PFSK-1 (cell line): ENCODE measurements at regions not wholly inside any gene's neighbourhood (a gene's known extent, or its start where the extent isn't known, plus 50 kb on each side); places are given as distances from the start of the nearest gene placed in this dataset.

ENCODE experiments used
- FOXP2 ChIP-seq: optimal IDR thresholded peaks from 2 replicates; pipeline ENCODE3; 2011; ENCODE audit warnings: borderline replicate concordance, control low read depth, inconsistent platforms; ENCODE audit not compliant: insufficient read depth; ENCODE audit errors: extremely low read length, extremely low read depth
- POLR2AphosphoS5 ChIP-seq: IDR thresholded peaks from 2 replicates; pipeline ENCODE4 v1.6.1; 2012; ENCODE audit warnings: low read depth, mild to moderate bottlenecking, control low read depth, low read length, moderate library complexity
- SIN3A ChIP-seq: IDR thresholded peaks from 2 replicates; pipeline ENCODE4 v1.6.1; 2012; ENCODE audit warnings: mild to moderate bottlenecking, low read length, moderate library complexity, borderline replicate concordance; ENCODE audit not compliant: insufficient read depth
- TAF1 ChIP-seq: IDR thresholded peaks from 2 replicates; pipeline ENCODE4 v1.6.1; 2012; ENCODE audit warnings: low read length, control low read depth, borderline replicate concordance; ENCODE audit not compliant: insufficient read depth
- TF ChIP-seq, protein P1 (sequence below), 2 experiments: IDR thresholded peaks; 2 replicates each; pipeline versions ENCODE4 v1.6.1 to v1.8.0; 2011 to 2012; ENCODE audit warnings: low read depth in 2 of 2, low read length in 2 of 2, control low read depth in 1 of 2, inconsistent platforms in 1 of 2, mild to moderate bottlenecking in 1 of 2, moderate library complexity in 1 of 2; ENCODE audit not compliant: insufficient read depth in 1 of 2

DNA sequence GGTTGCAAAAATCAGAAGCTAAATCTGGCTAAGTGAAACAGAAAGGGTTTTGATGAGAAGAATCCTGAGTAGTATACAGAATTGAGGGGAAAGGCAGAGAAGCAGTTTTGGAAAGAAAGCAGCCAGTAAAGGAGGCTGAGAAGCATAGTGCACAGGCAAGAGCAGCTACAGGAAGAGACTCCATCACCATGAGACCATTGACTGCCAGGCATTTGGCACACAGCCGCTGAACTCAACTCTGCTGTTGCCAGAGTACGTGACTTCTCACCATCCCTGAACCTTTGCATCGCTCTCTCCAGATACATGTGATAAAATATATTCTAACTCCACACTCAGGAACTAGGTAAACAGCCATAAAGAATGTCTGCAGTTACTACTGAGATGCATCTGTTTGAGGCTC lies 128.3 kb upstream of the C1orf21 start:
- TF ChIP-seq, protein P1, sequence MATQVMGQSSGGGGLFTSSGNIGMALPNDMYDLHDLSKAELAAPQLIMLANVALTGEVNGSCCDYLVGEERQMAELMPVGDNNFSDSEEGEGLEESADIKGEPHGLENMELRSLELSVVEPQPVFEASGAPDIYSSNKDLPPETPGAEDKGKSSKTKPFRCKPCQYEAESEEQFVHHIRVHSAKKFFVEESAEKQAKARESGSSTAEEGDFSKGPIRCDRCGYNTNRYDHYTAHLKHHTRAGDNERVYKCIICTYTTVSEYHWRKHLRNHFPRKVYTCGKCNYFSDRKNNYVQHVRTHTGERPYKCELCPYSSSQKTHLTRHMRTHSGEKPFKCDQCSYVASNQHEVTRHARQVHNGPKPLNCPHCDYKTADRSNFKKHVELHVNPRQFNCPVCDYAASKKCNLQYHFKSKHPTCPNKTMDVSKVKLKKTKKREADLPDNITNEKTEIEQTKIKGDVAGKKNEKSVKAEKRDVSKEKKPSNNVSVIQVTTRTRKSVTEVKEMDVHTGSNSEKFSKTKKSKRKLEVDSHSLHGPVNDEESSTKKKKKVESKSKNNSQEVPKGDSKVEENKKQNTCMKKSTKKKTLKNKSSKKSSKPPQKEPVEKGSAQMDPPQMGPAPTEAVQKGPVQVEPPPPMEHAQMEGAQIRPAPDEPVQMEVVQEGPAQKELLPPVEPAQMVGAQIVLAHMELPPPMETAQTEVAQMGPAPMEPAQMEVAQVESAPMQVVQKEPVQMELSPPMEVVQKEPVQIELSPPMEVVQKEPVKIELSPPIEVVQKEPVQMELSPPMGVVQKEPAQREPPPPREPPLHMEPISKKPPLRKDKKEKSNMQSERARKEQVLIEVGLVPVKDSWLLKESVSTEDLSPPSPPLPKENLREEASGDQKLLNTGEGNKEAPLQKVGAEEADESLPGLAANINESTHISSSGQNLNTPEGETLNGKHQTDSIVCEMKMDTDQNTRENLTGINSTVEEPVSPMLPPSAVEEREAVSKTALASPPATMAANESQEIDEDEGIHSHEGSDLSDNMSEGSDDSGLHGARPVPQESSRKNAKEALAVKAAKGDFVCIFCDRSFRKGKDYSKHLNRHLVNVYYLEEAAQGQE (IDR thresholded peaks at IDR 0.05; ENCODE audit: insufficient read depth in 1 of 2, low read depth in 2 of 2, low read length in 2 of 2) = no peak
- TF ChIP-seq FOXP2 (no peak), TAF1 (no peak), POLR2AphosphoS5 (no peak), SIN3A (no peak)

- TF ChIP-seq POLR2AphosphoS5 (no peak), TAF1 (no peak), SIN3A (no peak), FOXP2 (no peak)
- TF ChIP-seq, protein P1 (IDR thresholded peaks at IDR 0.05; ENCODE audit: insufficient read depth in 1 of 2, low read depth in 2 of 2, low read length in 2 of 2) = no peak
Observed at GRCh38 chr1:184260382-184260781, 126.4 kb upstream of the C1orf21 start.

GRCh38 chr1:184262109-184262508 lies 124.7 kb upstream of the C1orf21 start:
- TF ChIP-seq, protein P1 (IDR thresholded peaks at IDR 0.05; ENCODE audit: insufficient read depth in 1 of 2, low read depth in 2 of 2, low read length in 2 of 2) = no peak
- TF ChIP-seq SIN3A (no peak), TAF1 (no peak), POLR2AphosphoS5 (no peak), FOXP2 (no peak)

DNA sequence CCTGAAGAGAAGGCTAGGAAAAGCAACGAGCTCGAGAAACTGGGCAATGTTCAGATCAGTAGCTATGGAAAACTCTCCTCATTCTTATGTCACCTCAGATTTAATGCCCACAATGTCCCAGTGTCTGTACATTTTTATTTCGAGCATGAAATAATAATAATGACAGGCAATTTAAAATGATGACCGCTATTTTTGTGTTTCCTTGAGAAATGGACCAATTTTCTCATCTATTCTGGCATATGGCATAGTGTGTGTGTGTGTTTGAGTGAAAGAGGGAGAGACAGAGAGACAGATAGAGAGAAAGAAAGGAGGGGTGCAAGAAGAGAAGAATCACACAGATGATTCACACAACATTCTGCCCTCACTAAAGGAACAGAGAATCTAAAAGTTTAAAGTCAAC lies 119.1 kb upstream of the C1orf21 start:
- TF ChIP-seq POLR2AphosphoS5 (no peak), TAF1 (no peak), FOXP2 (no peak), SIN3A (no peak)
- TF ChIP-seq, protein P1 (IDR thresholded peaks at IDR 0.05; ENCODE audit: insufficient read depth in 1 of 2, low read depth in 2 of 2, low read length in 2 of 2) = no peak

DNA sequence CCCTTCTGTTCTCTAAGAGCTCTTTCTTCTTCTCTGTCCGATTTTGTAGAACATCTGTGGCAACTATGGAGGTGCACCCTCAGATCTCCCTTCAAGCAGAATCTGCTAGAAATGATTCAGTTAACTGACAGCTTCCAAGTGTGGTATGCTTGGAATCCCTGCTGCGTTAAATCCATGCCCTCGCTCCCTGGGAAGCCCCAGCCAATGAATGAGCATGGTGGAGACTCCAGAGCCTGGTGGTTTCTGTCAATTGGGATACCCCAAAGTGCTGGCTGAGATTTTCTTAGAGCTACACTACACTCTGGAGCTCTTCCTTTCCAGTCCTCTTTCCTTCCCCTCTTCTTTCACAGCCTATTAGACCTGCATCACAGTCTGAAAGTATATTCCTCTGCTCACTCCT lies 116.3 kb upstream of the C1orf21 start:
- TF ChIP-seq, protein P1 (IDR thresholded peaks at IDR 0.05; ENCODE audit: insufficient read depth in 1 of 2, low read depth in 2 of 2, low read length in 2 of 2) = no peak
- TF ChIP-seq FOXP2 (no peak), SIN3A (no peak), POLR2AphosphoS5 (no peak), TAF1 (no peak)
